Frontal cortex (tissue), 3 donors: ENCODE measurements at regions not wholly inside any gene's neighbourhood (a gene's known extent, or its start where the extent isn't known, plus 50 kb on each side); places are given as distances from the start of the nearest gene placed in this dataset.

Experiments
- DNase-seq, 2 donors: peaks; one replicate each; pipeline ENCODE4 v3.0.0; 2012; ENCODE audit warnings: low spot score in 2 of 2
- FAIRE-seq: peaks from 2 replicates; lab custom pipeline; 2012; peaks lifted over from hg19 to GRCh38; lab: Jason Lieb, UNC
- donor health status: control.
- donor health status: control.
- donor health status: control.

- no peak for DNase-seq
- FAIRE-seq, result no peak
Measured at GRCh38 chr6:11633741-11634509, 96.4 kb downstream of the TMEM170B start.

DNA sequence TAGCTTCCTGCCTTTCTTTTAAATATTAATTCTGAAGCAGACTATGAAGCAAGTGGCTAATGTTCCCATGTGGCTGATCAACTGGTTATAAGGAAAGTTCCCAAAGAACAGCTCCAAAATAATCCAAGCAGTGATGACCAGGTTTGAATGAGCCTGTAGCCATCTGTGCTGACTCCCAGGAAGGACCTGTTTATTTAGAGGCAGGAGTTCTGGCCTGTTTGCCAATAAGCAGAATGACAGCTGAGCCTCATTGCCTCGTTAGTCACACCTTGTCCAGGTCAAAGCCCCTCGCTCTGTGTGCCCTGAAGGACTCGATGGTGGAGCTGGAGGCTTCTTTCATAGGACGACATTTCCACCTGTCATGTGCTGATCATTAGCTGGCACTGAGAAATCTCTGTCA is 97.4 kb downstream of the TMEM170B start:
- FAIRE-seq, result no peak
- no peak for DNase-seq

GRCh38 chr6:11636121-11636520 is 98.6 kb downstream of the TMEM170B start:
- FAIRE-seq, result no peak
- DNase-seq, result no peak

DNA sequence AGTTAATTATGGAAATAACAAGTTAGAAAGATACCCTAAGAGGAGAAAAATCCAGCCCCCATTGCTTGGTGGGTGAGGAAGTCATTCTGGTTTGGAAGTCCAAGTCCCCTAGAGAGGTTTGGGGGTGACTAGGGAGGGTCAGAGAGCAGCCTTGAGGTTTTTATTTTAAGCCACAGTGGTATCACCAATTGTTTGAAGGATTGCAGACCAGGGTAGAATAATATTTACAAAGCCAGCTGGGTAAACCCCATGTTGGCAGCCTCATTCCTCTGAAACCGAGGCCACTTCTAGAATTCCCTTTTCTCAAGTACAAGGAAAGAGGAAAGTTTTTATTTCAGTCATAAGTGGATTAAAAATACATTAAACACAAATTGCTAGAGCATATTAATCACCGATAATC is 99.7 kb downstream of the TMEM170B start:
- FAIRE-seq, result no peak
- no peak for DNase-seq

GRCh38 chr6:11639376-11640235 is 102.1 kb downstream of the TMEM170B start:
- DNase-seq (no peak), FAIRE-seq (no peak)

DNA sequence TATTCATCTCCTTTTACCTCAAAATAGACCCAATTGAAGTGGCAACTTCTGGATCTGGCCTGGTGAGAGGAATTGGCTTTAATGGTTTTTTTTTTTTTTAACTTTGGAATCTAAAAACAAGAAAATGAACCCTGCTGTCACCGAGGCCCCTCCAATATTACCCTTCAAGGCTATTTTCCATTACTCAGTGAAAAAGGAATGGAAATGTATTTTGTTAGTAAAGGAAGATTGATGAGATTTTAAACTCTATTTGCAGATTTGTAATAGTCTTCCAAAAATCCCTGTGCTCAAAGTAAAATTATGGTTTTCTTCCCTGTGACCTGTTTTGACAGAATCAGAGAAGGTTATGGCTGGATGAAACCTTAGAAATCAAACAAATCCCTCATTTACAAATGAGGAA is 102.9 kb downstream of the TMEM170B start:
- FAIRE-seq (no peak), DNase-seq (no peak)

DNA sequence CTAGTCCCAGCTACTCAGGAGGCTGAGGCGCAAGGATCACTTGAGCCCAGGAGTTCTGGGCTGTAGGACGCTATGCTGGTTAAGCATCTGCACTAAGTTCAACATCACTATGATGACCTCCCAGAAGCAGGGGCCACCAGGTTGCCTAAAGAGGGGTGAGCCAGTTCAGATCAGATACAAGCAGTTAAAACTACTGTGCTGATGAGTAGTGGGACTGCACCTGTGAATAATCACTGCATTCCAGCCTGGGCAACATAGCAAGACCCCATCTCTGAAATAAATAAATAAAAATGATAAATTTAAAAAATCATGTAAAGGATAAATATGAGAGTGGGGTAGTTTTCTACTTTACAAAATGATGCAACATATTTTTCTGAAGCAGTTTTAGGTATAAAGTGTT is 106.5 kb downstream of the TMEM170B start:
- no peak for DNase-seq
- no peak for FAIRE-seq

DNA sequence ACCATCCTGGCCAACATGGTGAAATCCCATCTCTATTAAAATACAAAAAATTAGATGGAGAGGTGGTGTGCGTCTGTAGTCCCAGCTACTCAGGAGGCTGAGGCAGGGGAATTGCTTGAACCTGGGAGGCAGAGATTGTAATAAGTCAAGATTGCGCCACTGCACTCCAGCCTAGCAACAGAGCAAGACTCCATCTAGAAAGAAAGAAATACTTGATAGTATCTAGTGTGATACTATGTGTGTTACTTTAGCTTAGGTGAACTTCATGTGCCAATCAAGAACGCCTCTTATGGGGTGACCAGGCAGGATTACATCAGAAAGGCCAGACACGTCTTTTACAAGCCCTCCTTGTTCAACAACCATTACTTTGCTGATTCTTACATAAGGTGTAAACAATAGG is 107.1 kb downstream of the TMEM170B start:
- DNase-seq, result no peak
- no peak for FAIRE-seq

GRCh38 chr6:11645016-11645415 is 107.5 kb downstream of the TMEM170B start:
- DNase-seq (no peak), FAIRE-seq (no peak)

DNA sequence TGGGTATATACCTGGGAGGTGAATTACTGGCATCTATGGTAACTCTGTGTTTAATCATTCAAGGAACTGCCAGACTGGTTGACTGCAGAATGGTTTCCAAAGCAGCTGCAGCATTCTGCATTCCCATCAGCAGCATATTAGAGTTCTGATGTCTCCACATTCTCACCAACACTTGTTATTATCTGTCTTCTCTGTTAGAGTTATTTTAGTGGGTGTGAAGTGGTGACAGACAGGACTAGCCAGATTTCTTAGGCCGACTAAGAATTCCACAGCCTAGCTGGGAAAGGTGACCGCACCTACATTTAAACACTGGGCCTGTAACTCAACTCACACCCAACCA is 110.9 kb downstream of the TMEM170B start:
- no peak for FAIRE-seq
- DNase-seq, result no peak

DNA sequence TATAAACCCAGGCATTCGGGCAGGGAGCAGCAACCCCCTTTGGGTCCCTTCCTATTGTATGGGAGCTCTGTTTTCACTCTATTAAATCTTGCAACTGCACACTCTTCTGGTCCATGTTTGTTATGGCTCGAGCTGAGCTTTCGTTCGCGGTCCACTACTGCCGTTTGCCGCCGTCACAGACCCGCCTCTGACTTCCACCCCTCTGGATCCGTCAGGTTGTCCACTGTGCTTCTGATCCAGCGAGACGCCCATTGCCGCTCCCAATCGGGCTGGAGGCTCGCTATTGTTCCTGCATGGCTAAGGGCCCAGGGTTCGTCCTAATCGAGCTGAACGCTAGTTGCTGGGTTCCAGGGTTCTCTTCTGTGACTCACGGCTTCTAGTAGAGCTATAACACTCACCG is 111.3 kb downstream of the TMEM170B start:
- FAIRE-seq (no peak), DNase-seq (no peak)

GRCh38 chr6:11650025-11650696 is 112.6 kb downstream of the TMEM170B start:
- no peak for DNase-seq

DNA sequence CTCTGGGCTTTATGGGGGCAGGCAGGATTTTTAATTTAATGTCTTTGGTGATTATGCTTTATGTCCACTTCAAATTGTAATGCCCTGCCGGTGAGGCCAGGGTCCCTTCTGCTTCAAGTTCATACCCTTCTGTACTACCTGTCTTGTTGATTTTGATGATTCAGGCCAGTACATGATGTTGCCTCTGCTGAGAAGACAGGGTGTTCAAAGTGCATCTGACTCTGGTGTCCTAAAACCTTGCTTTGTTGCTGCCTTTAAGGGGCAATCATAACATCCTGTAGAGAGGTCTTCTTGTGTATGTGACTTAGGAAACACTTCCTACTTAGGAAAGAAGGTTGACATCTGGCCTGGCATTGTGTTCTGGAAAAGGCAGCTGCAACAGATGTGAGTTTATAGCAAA is 113.2 kb downstream of the TMEM170B start:
- FAIRE-seq (no peak), DNase-seq (no peak)

More at GRCh38 chr6:11650025-11650696, 112.6 kb downstream of the TMEM170B start:
- no peak for FAIRE-seq

DNA sequence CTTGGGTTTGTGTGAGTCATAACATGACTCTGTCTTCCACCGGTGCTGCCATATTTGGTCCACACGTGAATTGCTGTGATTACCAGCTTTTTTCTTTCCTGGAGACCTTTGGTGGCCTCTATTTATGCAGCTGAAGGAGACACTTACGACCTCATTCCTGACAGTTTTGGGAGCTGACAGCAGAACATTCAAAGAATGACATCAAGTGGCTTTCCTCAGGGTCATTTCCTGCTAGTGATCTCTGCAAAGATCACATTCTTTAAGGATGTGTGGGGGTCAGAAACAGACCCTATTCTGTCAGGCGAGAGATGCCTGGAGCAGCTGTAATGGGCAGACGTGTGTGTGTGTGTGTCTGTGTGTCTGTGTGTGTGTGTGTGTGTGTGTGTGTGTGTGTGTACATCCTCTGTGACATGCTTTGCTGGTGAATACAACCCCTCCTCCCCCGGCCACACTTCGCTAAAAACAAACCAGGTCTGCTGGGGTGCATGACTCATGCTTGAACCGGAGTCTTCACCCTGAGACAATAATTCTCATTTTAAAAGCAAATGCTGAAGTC is 115.6 kb downstream of the TMEM170B start:
- peak in 1 of 2 donors; percentile 20 for DNase-seq

DNA sequence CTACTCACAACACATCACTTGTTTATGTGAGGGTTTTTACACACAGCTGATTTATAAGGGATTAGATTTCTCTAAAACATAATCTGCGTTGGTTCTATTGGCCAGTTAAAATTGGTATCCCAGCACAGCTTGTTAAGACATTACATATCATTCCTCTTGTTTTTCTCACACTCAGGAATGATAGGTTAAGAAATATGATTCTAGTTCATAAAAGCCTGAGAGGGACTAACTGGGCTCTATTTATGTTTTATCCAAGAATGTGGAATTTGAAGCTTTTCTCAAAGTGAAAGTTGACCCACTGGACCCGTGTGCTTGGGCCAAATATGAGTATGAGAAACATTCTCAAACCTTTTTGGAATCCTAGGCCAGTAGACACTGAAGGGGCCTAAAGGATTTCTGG is 117.3 kb downstream of the TMEM170B start:
- no peak for FAIRE-seq

More for the DNA sequence above, 115.6 kb downstream of the TMEM170B start:
- FAIRE-seq, result no peak

GRCh38 chr6:11656491-11656890 is 118.9 kb downstream of the TMEM170B start:
- FAIRE-seq, result no peak
- no peak for DNase-seq

More for the DNA sequence above, 117.3 kb downstream of the TMEM170B start:
- no peak for DNase-seq

GRCh38 chr6:11659757-11660156 is 118.8 kb downstream of the ADTRP start:
- FAIRE-seq, result no peak
- DNase-seq, result no peak

GRCh38 chr6:11662323-11662722 is 116.3 kb downstream of the ADTRP start:
- no peak for FAIRE-seq
- DNase-seq, result no peak

DNA sequence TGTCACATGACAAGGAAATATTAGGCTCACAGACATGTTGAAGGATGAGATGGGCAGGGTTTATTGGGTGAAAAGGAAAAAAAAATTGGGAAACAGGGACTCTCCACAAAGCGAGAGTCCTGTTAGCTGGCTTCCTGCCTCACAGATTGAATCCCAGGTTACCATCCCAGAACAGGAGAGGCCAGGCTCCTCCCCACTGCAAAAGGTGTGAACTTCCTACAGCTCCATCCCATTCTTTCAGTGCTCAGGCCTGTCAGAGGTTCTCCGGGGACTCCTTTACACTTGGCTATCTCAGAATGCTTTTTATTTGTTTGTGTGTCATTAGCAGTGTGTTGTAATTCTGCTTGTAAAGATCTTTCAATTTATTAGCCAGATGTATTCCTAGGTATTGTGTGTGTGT is 115.1 kb downstream of the ADTRP start:
- no peak for FAIRE-seq
- no peak for DNase-seq
